IMR-90 (cell line): ENCODE measurements at regions not wholly inside any gene's neighbourhood (a gene's known extent, or its start where the extent isn't known, plus 50 kb on each side); places are given as distances from the start of the nearest gene placed in this dataset.
"Not testable (repeated sequence)": the region's sequence is repeated elsewhere in the genome, so short reads cannot be mapped to it uniquely, and the experiment has no call there.

ENCODE experiments used
- ATAC-seq: fragments of 200-7000 bp; cut with Tn5 transposase; 2 replicates; pipeline ENCODE4 v1.9.1; 2020; ENCODE audit warnings: low read depth, mild to moderate bottlenecking, moderate library complexity
- BruUV-seq: library from RNA; stranded (reverse); fragments of 400-500 nt; replicated peaks from 2 replicates; lab custom pipeline; 2021; lab: Mats Ljungman, UMichigan
- CTCF ChIA-PET: fragments of 300-600 bp; formaldehyde crosslinking; extraction: SDS; loops from one replicate; lab custom pipeline; 2021; ENCODE audit warnings: antibody characterized with exemption; lab: Yijun Ruan, JAX
- POLR2A ChIA-PET: fragments of 300-600 bp; sonication (Branson Sonifier 250); formaldehyde crosslinking; loops from one replicate; lab custom pipeline; 2022; ENCODE audit warnings: antibody characterized with exemption; ENCODE audit not compliant: unreplicated experiment; lab: Charles Lee
- DNase-seq: peaks from one replicate; pipeline ENCODE4 v3.0.0; 2013
- H2AFZ ChIP-seq: replicated peaks from 2 replicates; pipeline ENCODE3; 2013; ENCODE audit warnings: low read length, mild to moderate bottlenecking; ENCODE audit not compliant: poor library complexity
- H2AK5ac ChIP-seq: 2 replicates; pipeline ENCODE4 v1.6.1; 2013; ENCODE audit warnings: low read depth, low read length, inconsistent platforms
- H2AK9ac ChIP-seq: replicated peaks from 2 replicates; pipeline ENCODE3; 2013; ENCODE audit warnings: mild to moderate bottlenecking, low read depth, low read length, moderate library complexity; ENCODE audit not compliant: poor library complexity
- H2BK120ac ChIP-seq: 2 replicates; pipeline ENCODE4 v1.6.1; 2013; ENCODE audit warnings: low read depth, low read length, inconsistent platforms
- H2BK15ac ChIP-seq: 3 replicates; pipeline ENCODE4 v1.6.1; 2013; ENCODE audit warnings: low read depth, low read length, inconsistent platforms
- H2BK20ac ChIP-seq: 2 replicates; pipeline ENCODE4 v1.6.1; 2013; ENCODE audit warnings: low read depth, mild to moderate bottlenecking, inconsistent platforms, low read length, moderate library complexity
- H2BK5ac ChIP-seq: 2 replicates; pipeline ENCODE4 v1.6.1; 2013; ENCODE audit warnings: mild to moderate bottlenecking, low read depth, low read length, inconsistent platforms; ENCODE audit not compliant: poor library complexity, severe bottlenecking
- H3K14ac ChIP-seq: replicated peaks from 2 replicates; pipeline ENCODE4 v1.6.1; 2013; ENCODE audit warnings: low read depth, low read length, inconsistent platforms
- H3K18ac ChIP-seq: 2 replicates; pipeline ENCODE4 v1.6.1; 2013; ENCODE audit warnings: low read depth, low read length, control low read depth
- H3K23ac ChIP-seq: 2 replicates; pipeline ENCODE4 v1.6.1; 2013; ENCODE audit warnings: low read depth, low read length, inconsistent platforms
- H3K27ac ChIP-seq: 2 replicates; pipeline ENCODE4 v1.5.1; 2013; ENCODE audit warnings: mild to moderate bottlenecking, control low read depth, low read length; ENCODE audit not compliant: insufficient read depth
- H3K27me3 ChIP-seq: 2 replicates; pipeline ENCODE4 v1.6.1; 2013; ENCODE audit warnings: low read length; ENCODE audit not compliant: control insufficient read depth, insufficient read depth
- H3K36me3 ChIP-seq: 2 replicates; pipeline ENCODE4 v1.6.1; 2013; ENCODE audit warnings: low read length, mixed read lengths; ENCODE audit not compliant: control insufficient read depth, insufficient read depth
- H3K4ac ChIP-seq: 2 replicates; pipeline ENCODE4 v1.6.1; 2013; ENCODE audit warnings: low read depth, low read length, inconsistent platforms
- H3K4me1 ChIP-seq: 2 replicates; pipeline ENCODE4 v1.6.1; 2013; ENCODE audit warnings: low read length, mixed read lengths; ENCODE audit not compliant: control insufficient read depth, insufficient read depth
- H3K4me2 ChIP-seq: 2 replicates; pipeline ENCODE4 v1.6.1; 2013; ENCODE audit warnings: low read depth, mild to moderate bottlenecking, control low read depth, low read length, moderate library complexity
- H3K4me3 ChIP-seq: 2 replicates; pipeline ENCODE4 v1.5.1; 2013; ENCODE audit warnings: low read depth, mild to moderate bottlenecking, control low read depth, low read length, moderate library complexity; ENCODE audit not compliant: insufficient read depth
- H3K56ac ChIP-seq: 2 replicates; pipeline ENCODE4 v1.6.1; 2013; ENCODE audit warnings: low read length, inconsistent platforms; ENCODE audit not compliant: insufficient read depth; ENCODE audit errors: extremely low read depth
- H3K79me1 ChIP-seq, 2 experiments: 2 replicates each; pipeline ENCODE4 v1.6.1; 2013; ENCODE audit warnings: low read length in 2 of 2, inconsistent platforms in 1 of 2, low read depth in 1 of 2
- H3K9ac ChIP-seq: 2 replicates; pipeline ENCODE4 v1.6.1; 2013; ENCODE audit warnings: low read depth, low read length, control low read depth
- H3K9me1 ChIP-seq: 2 replicates; pipeline ENCODE4 v1.6.1; 2013; ENCODE audit warnings: low read length, inconsistent platforms; ENCODE audit not compliant: insufficient read depth
- H3K9me3 ChIP-seq: 2 replicates; pipeline ENCODE4 v1.6.1; 2013; ENCODE audit warnings: low read length; ENCODE audit not compliant: control insufficient read depth, insufficient read depth
- H4K20me1 ChIP-seq: 2 replicates; pipeline ENCODE4 v1.6.1; 2013; ENCODE audit warnings: low read length, inconsistent platforms; ENCODE audit not compliant: insufficient read depth
- H4K5ac ChIP-seq: 2 replicates; pipeline ENCODE4 v1.6.1; 2013; ENCODE audit warnings: mild to moderate bottlenecking, low read depth, low read length, control low read depth
- H4K8ac ChIP-seq, 2 experiments: 2 replicates each; pipeline ENCODE4 v1.6.1; 2013; ENCODE audit warnings: low read depth in 2 of 2, low read length in 2 of 2, control low read depth in 1 of 2, inconsistent platforms in 1 of 2
- H4K91ac ChIP-seq: 2 replicates; pipeline ENCODE4 v1.6.1; 2013; ENCODE audit warnings: low read depth, low read length, inconsistent platforms; ENCODE audit not compliant: insufficient read depth
- WGBS, 2 experiments: methylation state at CpG; one replicate each; pipeline versions ENCODE4 v1.1.5 to v1.1.7; 2013; ENCODE audit warnings: missing lambda C conversion rate in 2 of 2; ENCODE audit not compliant: insufficient read length in 1 of 2; ENCODE audit errors: extremely low coverage in 2 of 2; 5-methylcytosine and 5-hydroxymethylcytosine counted together
- dilution Hi-C: fragments of 300-500 bp; cut with HindIII; formaldehyde crosslinking; loops from one replicate; pipeline ENCODE4 v1.14.3; 2018; ENCODE audit warnings: low sequenced_read_pairs; ENCODE audit not compliant: unreplicated experiment
- in situ Hi-C: fragments of 300-500 bp; cut with MboI; formaldehyde crosslinking; loops from 3 replicates; pipeline ENCODE4 v1.14.3; 2019; ENCODE audit warnings: low sequenced_read_pairs, inconsistent platforms, mixed read lengths
- intact Hi-C: fragments of 100-400 bp; cut with micrococcal nuclease; formaldehyde crosslinking; loops from 2 replicates; pipeline ENCODE4 v1.10.0; 2022

GRCh38 chr1:98285286-98285685, 364.5 kb upstream of the DPYD start:
- H2BK20ac ChIP-seq, POLR2A ChIA-PET, H2BK15ac ChIP-seq, H3K4ac ChIP-seq, H3K4me1 ChIP-seq, BruUV-seq, intact Hi-C loops, DNase-seq, in situ Hi-C loops, H3K14ac ChIP-seq, H4K20me1 ChIP-seq, H3K23ac ChIP-seq, H2AK5ac ChIP-seq, H4K91ac ChIP-seq, H3K27me3 ChIP-seq, H4K5ac ChIP-seq, H3K79me1 ChIP-seq, CTCF ChIA-PET, H2AFZ ChIP-seq, ATAC-seq, H2BK5ac ChIP-seq, H3K18ac ChIP-seq, H3K56ac ChIP-seq, H2AK9ac ChIP-seq, H3K36me3 ChIP-seq, H3K9ac ChIP-seq, H3K27ac ChIP-seq, H3K4me2 ChIP-seq, H3K9me1 ChIP-seq, H3K4me3 ChIP-seq, dilution Hi-C loops, H3K9me3 ChIP-seq, H4K8ac ChIP-seq, H2BK120ac ChIP-seq: not testable (repeated sequence)
- no CpG with 5 or more reads among the region's 2 CpGs for WGBS, 2 experiments
